ENCODE measurements at regions not wholly inside any gene's neighbourhood (a gene's known extent, or its start where the extent isn't known, plus 50 kb on each side); places are given as distances from the start of the nearest gene placed in this dataset.

DNA sequence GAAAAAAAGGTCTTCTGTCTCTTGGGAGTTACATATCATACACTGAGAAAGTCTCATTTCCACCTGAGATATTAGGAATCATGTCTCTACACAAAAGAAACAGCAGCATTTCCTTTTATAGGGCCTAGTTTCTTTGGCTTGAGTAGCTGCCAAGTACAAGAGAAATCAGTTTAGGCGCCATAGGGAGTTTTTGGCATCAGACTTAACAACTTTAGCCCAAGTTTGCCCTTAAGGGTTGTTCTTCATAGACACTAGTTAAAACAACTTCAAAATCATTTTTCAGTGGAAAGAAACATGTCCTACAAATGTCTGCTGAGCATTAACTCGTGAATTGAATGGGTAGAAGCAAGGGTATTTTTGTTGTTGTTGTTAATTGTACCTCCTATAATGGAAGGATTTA is 587.0 kb upstream of the DSEL start:
- H3K4me1 ChIP-seq = peaks cover 0 to 13% (median 0%) of the 10 kb centered on the region in 4 donors
- no peak for TF ChIP-seq CTCF (IDR thresholded peaks at IDR 0.05)

GRCh38 chr18:68102117-68102516 is 585.6 kb upstream of the DSEL start:
- DNase-seq = no peak
- no peak overlapping the region for H3K4me3 ChIP-seq
- H3K27ac ChIP-seq = no peak overlapping the region
- H3K36me3 ChIP-seq = no peaks in the 10 kb centered on the region
- intact Hi-C loops (cut with DNase I; ENCODE audit: low total_unique reads) = no loop called here
- no peaks in the 10 kb centered on the region for H3K9me3 ChIP-seq
- TF ChIP-seq CTCF (IDR thresholded peaks at IDR 0.05) = no peak
- H3K27me3 ChIP-seq = no peaks in the 10 kb centered on the region
- peaks cover 0 to 13% (median 0%) of the 10 kb centered on the region in 4 donors for H3K4me1 ChIP-seq

More for the DNA sequence above, 587.0 kb upstream of the DSEL start:
- DNase-seq = no peak
- H3K4me3 ChIP-seq = no peak overlapping the region
- intact Hi-C loops (cut with DNase I; ENCODE audit: low total_unique reads) = no loop called here
- no peaks in the 10 kb centered on the region for H3K9me3 ChIP-seq
- H3K36me3 ChIP-seq = no peaks in the 10 kb centered on the region
- no peak overlapping the region for H3K27ac ChIP-seq
- H3K27me3 ChIP-seq = no peaks in the 10 kb centered on the region

DNA sequence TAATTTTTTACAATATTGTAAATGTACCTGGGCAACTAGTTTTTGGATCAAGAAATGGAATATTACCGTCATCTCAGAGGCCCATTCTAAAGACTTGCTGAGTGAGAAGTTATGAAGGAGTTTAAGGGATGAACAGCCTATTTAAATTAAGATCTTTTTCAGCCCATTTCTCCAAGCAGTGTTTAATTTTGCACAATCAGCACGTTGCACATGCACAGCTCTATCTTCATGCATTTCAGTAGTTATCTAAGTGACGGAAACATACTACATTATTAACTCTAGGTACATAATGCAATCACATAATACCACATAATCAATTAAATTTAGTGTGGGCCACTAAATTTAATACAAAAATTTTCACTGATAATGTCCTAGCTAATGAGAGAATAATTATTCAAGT is 582.1 kb upstream of the DSEL start:
- no peak for TF ChIP-seq CTCF (IDR thresholded peaks at IDR 0.05)
- no peak overlapping the region for H3K27ac ChIP-seq
- H3K4me1 ChIP-seq = peaks cover 0 to 10% (median 0%) of the 10 kb centered on the region in 4 donors
- no peaks in the 10 kb centered on the region for H3K36me3 ChIP-seq
- H3K27me3 ChIP-seq = no peaks in the 10 kb centered on the region
- intact Hi-C loops (cut with DNase I; ENCODE audit: low total_unique reads) = no loop called here
- DNase-seq = no peak
- no peak overlapping the region for H3K4me3 ChIP-seq
- no peaks in the 10 kb centered on the region for H3K9me3 ChIP-seq

DNA sequence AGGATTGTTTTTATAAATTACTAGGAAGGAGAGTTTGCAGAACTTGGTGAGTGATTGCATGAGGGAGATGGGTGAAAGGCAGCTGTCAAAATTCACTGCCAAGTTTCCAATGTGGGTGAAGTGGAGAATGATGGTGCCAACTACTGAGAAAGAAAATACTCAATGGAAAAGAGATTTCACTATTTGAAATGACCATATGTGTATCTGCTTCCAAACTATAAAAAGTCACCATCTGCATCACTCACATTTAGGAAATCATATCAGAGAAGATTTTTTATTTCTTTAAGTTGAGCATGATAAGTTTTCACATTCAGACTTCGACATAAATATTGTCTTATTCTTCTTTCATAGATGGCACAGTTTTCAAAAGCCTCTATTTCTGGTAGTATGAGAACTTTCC is 570.0 kb upstream of the DSEL start:
- intact Hi-C loops (cut with DNase I; ENCODE audit: low total_unique reads) = no loop called here
- Histone ChIP-seq H3K4me1 (no peaks in the 10 kb centered on the region), H3K36me3 (no peaks in the 10 kb centered on the region), H3K9me3 (no peaks in the 10 kb centered on the region), H3K27me3 (no peaks in the 10 kb centered on the region), H3K4me3 (no peak overlapping the region), H3K27ac (no peak overlapping the region)
- no peak for TF ChIP-seq CTCF (IDR thresholded peaks at IDR 0.05)
- DNase-seq = no peak

DNA sequence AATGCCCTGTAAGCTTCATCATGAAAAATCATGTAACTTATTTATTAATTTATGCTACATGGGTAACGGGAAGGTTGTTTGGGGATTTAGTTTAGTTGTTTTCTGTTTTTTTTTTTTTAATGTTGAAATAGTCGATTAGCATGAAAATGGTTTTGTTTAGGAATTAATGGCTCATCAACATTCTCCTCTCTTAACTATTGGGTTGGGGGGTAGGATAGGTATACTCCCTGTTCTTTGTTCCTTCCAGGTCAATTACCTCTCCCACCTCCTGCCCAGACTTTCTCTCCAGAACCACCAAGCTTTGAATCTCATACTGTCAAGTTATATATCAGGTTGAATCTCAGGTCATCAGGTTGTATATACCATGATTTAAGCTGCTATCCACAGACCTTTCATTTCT is 568.7 kb upstream of the DSEL start:
- Histone ChIP-seq H3K27me3 (no peaks in the 10 kb centered on the region), H3K9me3 (no peaks in the 10 kb centered on the region), H3K27ac (no peak overlapping the region), H3K4me1 (no peaks in the 10 kb centered on the region), H3K36me3 (no peaks in the 10 kb centered on the region), H3K4me3 (no peak overlapping the region)
- DNase-seq = no peak
- intact Hi-C loops (cut with DNase I; ENCODE audit: low total_unique reads) = no loop called here
- no peak for TF ChIP-seq CTCF (IDR thresholded peaks at IDR 0.05)

DNA sequence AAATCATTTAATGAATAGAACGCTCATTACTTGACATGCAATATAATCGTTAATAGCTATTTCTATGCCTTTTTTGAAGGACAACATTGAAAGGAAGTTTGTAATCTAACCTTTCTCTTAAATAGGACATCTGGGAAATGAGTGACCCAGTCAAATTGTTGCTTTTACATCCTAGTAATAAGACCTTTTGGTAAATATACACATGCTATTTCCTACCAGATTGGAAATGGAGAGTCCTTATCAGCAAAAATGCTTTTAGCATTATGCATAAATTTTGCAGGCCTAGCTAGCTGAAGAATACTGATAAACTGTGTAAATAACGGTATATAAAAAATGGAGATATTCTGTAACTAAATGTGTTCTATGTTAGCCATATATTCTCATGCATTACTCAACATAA is 567.3 kb upstream of the DSEL start:
- no peak overlapping the region for H3K27ac ChIP-seq
- no peaks in the 10 kb centered on the region for H3K9me3 ChIP-seq
- no peak for DNase-seq
- H3K36me3 ChIP-seq = no peaks in the 10 kb centered on the region
- H3K27me3 ChIP-seq = no peaks in the 10 kb centered on the region
- no peak for TF ChIP-seq CTCF (IDR thresholded peaks at IDR 0.05)
- no peaks in the 10 kb centered on the region for H3K4me1 ChIP-seq
- intact Hi-C loops (cut with DNase I; ENCODE audit: low total_unique reads) = no loop called here
- H3K4me3 ChIP-seq = no peak overlapping the region
